A673 (cell line): ENCODE measurements at regions not wholly inside any gene's neighbourhood (a gene's known extent, or its start where the extent isn't known, plus 50 kb on each side); places are given as distances from the start of the nearest gene placed in this dataset.

Source experiments
- BruUV-seq: library from RNA; stranded (reverse); fragments of 400-500 nt; replicated peaks from 2 replicates; lab custom pipeline; 2021; lab: Mats Ljungman, UMichigan
- CTCF ChIA-PET: fragments of 300-600 bp; sonication (Branson Sonifier 250); formaldehyde crosslinking; loops from one replicate; lab custom pipeline; 2022; ENCODE audit warnings: antibody characterized with exemption; lab: Charles Lee
- POLR2A ChIA-PET: fragments of 300-600 bp; sonication (Branson Sonifier 250); formaldehyde crosslinking; loops from one replicate; lab custom pipeline; 2022; ENCODE audit warnings: antibody characterized with exemption; ENCODE audit not compliant: low non-redundant PET; lab: Charles Lee
- DNase-seq: peaks from one replicate; pipeline ENCODE4 v3.0.0-alpha.2; 2015; ENCODE audit warnings: low spot score
- H3K27ac ChIP-seq: fragments of 200-600 bp; sonication (generic); 2 replicates; pipeline ENCODE4 v1.5.1; 2016; ENCODE audit warnings: mixed run types, low read depth, mild to moderate bottlenecking, mixed read lengths, antibody characterized with exemption, low read length; ENCODE audit not compliant: poor library complexity, severe bottlenecking
- H3K27me3 ChIP-seq: fragments of 200-600 bp; sonication (generic); replicated peaks from 2 replicates; pipeline ENCODE4 v1.6.1; 2017; ENCODE audit warnings: mixed run types, low read depth, mild to moderate bottlenecking, mixed read lengths, antibody characterized with exemption, low read length; ENCODE audit not compliant: insufficient read depth, poor library complexity
- H3K36me3 ChIP-seq: fragments of 200-600 bp; sonication (generic); 2 replicates; pipeline ENCODE4 v1.6.1; 2016; ENCODE audit warnings: mixed run types, mild to moderate bottlenecking, mixed read lengths, antibody characterized with exemption, low read length; ENCODE audit not compliant: insufficient read depth, poor library complexity, severe bottlenecking
- H3K4me1 ChIP-seq: fragments of 200-600 bp; sonication (generic); 2 replicates; pipeline ENCODE4 v1.6.1; 2017; ENCODE audit warnings: mixed run types, mild to moderate bottlenecking, mixed read lengths, antibody characterized with exemption, low read length; ENCODE audit not compliant: insufficient read depth, poor library complexity, severe bottlenecking
- H3K4me3 ChIP-seq: fragments of 200-600 bp; sonication (generic); 2 replicates; pipeline ENCODE4 v1.5.1; 2016; ENCODE audit warnings: low read depth, mixed run types, mild to moderate bottlenecking, mixed read lengths, low read length; ENCODE audit not compliant: poor library complexity, severe bottlenecking
- H3K9me3 ChIP-seq: fragments of 200-600 bp; sonication (generic); 2 replicates; pipeline ENCODE4 v1.6.1; 2016; ENCODE audit warnings: mixed run types, low read depth, mild to moderate bottlenecking, mixed read lengths, antibody characterized with exemption, low read length; ENCODE audit not compliant: poor library complexity, severe bottlenecking
- EZH2 ChIP-seq: fragments of 200-600 bp; sonication (generic); IDR thresholded peaks from 2 replicates; pipeline ENCODE4 v1.6.1; 2017; ENCODE audit warnings: borderline replicate concordance, low read depth, mild to moderate bottlenecking, mixed read lengths, antibody characterized with exemption, low read length; ENCODE audit not compliant: poor library complexity, severe bottlenecking
- intact Hi-C: fragments of 100-400 bp; cut with micrococcal nuclease; formaldehyde crosslinking; loops from one replicate; pipeline ENCODE4 v1.10.0; 2022; ENCODE audit not compliant: unreplicated experiment
- TF ChIP-seq, protein P1 (sequence below): fragments of 300-800, 200-600 bp; sonication (generic); conservative IDR thresholded peaks from 2 replicates; pipeline ENCODE4 v1.5.1; 2017; ENCODE audit warnings: low read depth, mild to moderate bottlenecking, antibody characterized with exemption, low read length, moderate library complexity, mixed read lengths

DNA sequence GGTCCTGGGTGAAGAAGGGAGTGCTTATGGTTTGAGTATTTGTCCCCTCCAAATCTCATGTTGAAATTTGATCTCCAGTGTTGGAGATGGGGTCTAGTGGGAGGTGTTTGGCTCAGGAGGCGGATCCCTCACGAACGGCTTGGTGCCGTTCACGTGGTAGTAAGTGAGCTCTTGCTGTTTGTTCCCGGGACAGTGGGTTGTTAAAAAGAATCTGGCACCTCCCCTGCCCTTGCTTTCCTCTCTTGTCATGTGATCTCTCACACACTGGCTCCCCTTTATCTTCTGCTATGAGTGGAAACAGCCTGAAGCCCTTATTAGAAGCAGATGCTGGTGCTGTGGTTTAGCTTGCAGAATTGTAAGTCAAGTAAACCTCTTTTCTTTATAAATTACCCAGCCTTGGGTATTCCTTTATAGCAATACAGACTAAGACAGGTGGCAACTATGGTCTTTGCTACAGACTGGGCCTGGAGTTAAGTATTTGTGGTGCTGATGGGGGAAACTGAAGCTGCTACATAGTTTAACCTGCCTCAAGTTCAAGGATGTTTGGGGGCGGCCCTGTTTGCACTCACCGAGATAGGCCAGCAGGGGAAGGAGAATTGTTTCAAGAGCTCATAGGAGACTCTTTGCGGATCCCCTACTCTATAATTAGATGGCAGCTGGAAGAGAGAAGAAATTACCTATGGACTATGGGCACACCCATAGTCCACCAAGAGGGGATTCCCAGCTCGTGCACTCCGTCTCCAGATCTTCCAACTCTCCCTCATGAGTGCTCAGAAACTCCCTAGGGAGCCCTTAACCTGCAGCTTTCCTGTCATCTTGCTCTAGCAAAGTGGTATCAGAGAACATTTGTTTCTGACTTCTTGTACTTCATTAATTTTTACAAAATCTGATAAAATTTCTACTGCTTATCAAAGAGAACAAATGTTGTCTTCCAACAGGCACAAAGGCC is 164.6 kb downstream of the SLC15A5 start:
- Histone ChIP-seq H3K27ac (peak overlapping the region; percentile 62), H3K4me1 (peaks cover 42% of the 10 kb centered on the region), H3K4me3 (peak overlapping the region; percentile 13), H3K36me3 (no peaks in the 10 kb centered on the region), H3K27me3 (no peaks in the 10 kb centered on the region), H3K9me3 (no peaks in the 10 kb centered on the region)
- ChIA-PET CTCF (interaction anchor here (0.5 kb wide), 1 partner anchor 182 kb away, joined by 3 read pairs; no protein-coding TSS in a partner anchor), POLR2A (interaction anchor here (0.6 kb wide), 2 partner anchors 81 to 1259 kb away, joined by 6 to 8 read pairs; no protein-coding TSS in a partner anchor)
- peak; percentile 90 for DNase-seq
- no TSS peak for BruUV-seq
- intact Hi-C loops: no loop called here
- TF ChIP-seq, protein P1, sequence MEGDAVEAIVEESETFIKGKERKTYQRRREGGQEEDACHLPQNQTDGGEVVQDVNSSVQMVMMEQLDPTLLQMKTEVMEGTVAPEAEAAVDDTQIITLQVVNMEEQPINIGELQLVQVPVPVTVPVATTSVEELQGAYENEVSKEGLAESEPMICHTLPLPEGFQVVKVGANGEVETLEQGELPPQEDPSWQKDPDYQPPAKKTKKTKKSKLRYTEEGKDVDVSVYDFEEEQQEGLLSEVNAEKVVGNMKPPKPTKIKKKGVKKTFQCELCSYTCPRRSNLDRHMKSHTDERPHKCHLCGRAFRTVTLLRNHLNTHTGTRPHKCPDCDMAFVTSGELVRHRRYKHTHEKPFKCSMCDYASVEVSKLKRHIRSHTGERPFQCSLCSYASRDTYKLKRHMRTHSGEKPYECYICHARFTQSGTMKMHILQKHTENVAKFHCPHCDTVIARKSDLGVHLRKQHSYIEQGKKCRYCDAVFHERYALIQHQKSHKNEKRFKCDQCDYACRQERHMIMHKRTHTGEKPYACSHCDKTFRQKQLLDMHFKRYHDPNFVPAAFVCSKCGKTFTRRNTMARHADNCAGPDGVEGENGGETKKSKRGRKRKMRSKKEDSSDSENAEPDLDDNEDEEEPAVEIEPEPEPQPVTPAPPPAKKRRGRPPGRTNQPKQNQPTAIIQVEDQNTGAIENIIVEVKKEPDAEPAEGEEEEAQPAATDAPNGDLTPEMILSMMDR: no peak
- no peak for TF ChIP-seq EZH2

DNA sequence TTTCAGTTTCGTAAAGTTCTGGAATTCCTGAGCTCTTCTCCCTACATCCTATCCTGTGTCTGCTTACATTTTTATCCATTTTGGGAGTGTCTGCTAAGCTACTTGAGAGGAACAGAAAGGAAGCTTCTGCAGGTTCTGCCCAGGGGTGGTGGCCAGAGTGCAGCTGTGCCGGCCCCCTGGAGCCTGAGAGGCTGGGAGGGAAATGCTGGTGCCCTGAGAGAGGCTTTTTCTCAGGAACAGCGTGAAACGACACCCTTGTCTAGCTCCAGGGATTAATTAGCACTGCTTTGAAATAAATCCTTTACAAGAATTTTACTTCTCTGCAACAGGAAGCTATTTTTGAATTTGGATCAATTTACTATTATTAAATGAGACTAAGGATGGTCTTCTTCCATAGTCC is 165.4 kb downstream of the SLC15A5 start:
- Histone ChIP-seq H3K27ac (peak overlapping the region; percentile 62), H3K9me3 (no peaks in the 10 kb centered on the region), H3K4me3 (no peak overlapping the region), H3K4me1 (peaks cover 36% of the 10 kb centered on the region), H3K27me3 (no peaks in the 10 kb centered on the region), H3K36me3 (no peaks in the 10 kb centered on the region)
- ChIA-PET CTCF (interaction anchor here (0.5 kb wide), 1 partner anchor 181 kb away, joined by 3 read pairs; no protein-coding TSS in a partner anchor), POLR2A (interaction anchor here (0.6 kb wide), 2 partner anchors 82 to 1260 kb away, joined by 6 to 8 read pairs; no protein-coding TSS in a partner anchor)
- TF ChIP-seq, protein P1: no peak
- TF ChIP-seq EZH2: no peak
- no TSS peak for BruUV-seq
- intact Hi-C loops: no loop called here
- peak; percentile 51 for DNase-seq

DNA sequence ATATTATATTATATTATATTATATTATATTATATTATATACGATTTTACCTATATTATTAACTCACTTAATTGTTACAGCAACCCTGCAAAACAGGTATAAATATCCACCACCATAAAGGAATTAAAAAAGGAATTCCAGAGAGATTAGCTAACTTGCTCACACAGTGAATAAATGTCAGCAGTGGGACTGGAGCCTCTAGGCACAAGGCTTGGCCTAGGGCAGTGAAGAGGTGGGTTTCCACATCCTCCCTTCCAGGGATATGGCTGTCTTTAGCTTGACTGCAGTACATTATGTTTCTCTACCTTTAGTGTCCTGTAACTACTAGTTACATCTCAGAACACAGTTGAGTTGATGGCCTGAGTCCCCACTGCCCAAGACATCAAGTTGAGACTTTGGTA is 166.9 kb downstream of the SLC15A5 start:
- intact Hi-C loops: no loop called here
- Histone ChIP-seq H3K27me3 (no peaks in the 10 kb centered on the region), H3K4me3 (no peak overlapping the region), H3K27ac (no peak overlapping the region), H3K36me3 (no peaks in the 10 kb centered on the region), H3K4me1 (peaks cover 33% of the 10 kb centered on the region), H3K9me3 (no peaks in the 10 kb centered on the region)
- no TSS peak for BruUV-seq
- ChIA-PET CTCF (no interaction called here), POLR2A (no interaction called here)
- no peak for DNase-seq
- TF ChIP-seq, protein P1: no peak
- TF ChIP-seq EZH2: no peak
